GM19455 (cell line): ENCODE measurements at regions not wholly inside any gene's neighbourhood (a gene's known extent, or its start where the extent isn't known, plus 50 kb on each side); places are given as distances from the start of the nearest gene placed in this dataset.

Experiments
- ATAC-seq: cut with Tn5 transposase; IDR thresholded peaks from one replicate; pipeline ENCODE4 v1.9.1; 2021; ENCODE audit not compliant: unreplicated experiment

DNA sequence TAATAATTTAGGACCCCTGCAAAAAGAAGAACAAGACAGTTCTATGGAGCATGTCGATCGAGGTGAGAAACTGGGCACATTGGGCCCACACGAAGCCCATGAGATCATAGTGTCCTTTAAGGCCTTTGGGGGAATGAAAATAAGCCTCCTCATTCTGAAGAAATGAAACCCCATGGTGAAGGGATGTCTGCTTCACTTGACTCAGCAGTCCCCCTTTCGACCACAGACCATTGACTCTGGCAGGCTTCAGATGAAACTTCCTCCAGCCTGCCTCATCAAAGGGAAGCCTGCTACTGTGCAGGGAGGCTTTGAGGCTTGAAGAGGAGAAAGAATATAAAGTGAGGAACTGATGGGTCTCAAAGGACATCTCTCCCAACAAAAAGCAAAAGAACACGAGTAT, 144.2 kb upstream of the FBXL4 start:
- ATAC-seq, result peak; percentile 90

DNA sequence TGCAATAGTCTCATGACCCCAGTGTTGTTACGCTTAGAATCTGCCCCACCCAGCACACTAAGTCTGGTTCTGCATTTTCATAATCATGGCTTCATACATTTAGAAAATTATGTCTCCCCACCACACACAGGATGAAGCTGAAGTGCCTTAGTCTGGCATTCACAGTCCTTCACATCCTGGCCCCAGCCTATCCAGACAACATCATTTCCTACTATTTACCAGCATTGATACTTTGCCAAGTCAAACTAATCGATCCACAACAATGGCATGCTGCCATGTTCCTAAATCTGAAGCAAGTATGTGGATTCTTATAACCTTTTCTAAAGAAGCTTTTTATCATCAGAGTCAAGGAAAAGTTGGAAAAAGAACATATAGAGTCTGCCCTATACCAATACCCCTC, 132.4 kb upstream of the FBXL4 start:
- no peak for ATAC-seq

DNA sequence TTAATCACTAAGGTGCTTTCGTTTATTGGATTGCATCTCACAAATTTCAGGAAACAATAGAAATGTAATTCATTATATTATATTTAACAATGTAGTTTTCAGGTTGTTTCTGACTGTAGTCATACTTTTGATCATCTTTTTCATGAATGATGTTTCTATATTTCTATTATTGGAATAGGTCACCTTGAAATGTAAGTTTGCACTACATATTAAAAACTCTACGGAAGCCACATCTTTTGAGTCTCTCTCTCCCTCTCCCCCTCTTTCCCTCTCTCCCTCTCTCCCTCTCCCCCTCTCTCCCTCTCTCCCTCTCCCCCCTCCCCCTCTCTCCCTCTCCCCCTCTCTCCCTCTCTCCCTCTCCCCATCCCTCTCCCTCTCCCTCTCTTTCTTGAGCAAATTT, 131.3 kb upstream of the FBXL4 start:
- ATAC-seq, result no peak

GRCh38 chr6:99073223-99073622, 125.5 kb upstream of the FBXL4 start:
- ATAC-seq, result no peak

DNA sequence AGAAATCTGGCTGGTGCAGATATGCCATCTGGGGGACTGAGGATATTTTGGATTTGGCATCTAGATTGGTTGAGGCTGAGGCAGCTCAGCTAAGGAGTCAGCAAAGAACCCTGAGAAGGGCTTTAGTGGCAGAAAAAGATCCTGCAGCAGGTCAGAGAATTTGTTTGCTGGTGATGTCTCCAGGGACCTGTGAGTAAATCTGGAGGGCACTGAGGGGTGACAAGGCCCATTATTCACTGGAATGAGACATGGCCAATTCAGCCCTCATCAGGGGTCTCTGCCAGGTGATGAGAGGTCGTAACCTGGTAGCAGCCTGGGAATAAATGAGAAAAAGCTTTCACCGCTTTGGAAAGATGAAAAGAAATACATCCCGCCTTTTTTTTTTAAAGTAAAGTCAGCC, 118.3 kb upstream of the FBXL4 start:
- ATAC-seq, result no peak

DNA sequence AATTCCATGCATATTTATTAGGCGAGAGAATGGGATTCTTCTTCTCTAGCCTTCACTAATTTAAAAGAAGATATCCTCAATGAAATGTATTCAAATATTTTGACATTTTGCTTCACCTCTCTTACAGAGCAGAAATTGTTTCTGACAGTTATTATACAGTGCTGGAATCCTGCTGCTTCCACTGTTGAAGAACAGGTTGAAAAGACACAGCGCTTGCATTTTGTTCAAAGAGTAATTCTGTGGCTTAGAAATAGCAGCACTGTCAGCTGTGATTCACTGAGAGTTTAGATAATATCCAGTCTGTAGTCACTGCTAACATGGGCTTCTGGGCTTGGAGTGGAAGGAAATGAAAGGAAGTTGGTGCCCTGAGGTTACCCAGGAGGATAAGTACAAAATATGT, 117.1 kb upstream of the FBXL4 start:
- ATAC-seq, result no peak

DNA sequence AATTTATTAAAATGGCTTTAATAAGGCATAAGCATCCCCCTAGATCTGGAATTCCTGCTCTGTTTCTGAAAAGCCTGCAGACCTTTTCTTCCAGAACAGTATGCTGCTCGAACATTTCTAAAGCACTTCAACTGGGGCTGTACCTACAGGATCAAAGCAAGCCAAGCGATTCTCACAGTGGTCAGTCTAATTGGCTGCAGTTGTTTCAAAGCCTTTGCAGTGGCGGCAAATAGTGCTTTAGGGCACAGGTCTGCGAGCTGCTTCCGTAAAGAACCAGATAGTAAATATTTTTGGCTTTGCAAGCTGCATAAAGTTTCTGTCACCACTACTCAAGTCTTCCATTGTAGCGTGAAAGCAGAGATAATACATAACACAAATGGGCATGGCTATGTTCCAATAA, 88.9 kb upstream of the FBXL4 start:
- no peak for ATAC-seq

DNA sequence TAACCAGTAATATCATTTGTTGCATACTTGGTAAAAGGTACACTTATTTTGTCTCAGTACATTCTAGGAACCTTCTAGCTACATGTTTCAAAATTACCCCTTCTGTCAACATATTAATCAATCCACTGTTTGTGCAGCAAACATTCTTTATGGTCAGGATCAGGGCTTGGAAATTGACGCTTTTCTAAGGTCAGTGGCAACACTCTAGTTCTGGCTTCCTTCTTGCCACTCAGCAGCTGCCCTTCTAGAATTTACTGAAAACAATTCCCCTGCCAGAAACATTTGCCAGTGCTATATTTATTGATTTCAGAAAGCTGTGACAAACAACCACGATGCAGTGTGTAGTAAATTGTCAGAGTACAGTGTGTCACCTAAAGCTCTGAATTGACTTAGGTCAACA, 84.7 kb upstream of the FBXL4 start:
- ATAC-seq, result no peak

GRCh38 chr6:99031957-99032356, 84.2 kb upstream of the FBXL4 start:
- no peak for ATAC-seq

- ATAC-seq, result no peak
These were observed 83.2 kb upstream of the FBXL4 start for GRCh38 chr6:99030915-99031314.

DNA sequence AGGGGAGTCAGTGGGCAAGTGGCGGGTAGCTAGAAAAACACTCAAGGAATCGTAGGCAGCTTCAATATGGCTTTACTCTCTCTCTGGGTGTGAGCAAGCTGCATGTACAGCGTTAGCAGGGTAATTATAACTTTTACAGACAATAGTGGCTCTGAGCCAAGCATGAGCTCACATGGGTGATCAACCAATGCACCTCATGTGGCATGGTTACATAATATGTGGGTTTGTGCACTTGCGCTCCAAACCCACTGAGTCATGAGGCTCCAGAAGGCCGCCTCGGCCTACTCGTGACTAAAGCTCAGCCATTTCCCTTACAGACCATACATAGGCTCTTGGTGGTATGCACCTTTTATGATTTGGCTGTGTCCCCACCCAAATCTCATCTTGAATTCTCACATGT, 78.4 kb upstream of the FBXL4 start:
- no peak for ATAC-seq

DNA sequence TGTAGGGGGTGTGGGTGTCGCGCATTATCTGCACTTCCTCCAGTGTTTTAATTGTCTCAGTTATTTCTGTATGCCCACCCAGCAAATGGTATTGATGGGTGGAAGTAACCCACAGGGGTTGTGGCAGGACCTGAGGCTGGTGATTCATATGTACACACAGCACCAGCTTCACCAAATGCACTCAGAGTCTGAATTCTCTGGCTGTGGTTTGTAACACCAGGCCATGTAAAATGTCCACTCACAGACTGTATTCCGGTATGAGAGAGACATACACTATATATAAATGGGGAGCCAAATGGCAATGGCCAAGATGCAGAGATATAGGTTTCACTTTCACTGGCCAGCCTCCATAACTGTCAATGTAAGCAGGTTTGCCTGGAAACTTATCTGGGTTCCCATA, 76.3 kb upstream of the FBXL4 start:
- no peak for ATAC-seq

DNA sequence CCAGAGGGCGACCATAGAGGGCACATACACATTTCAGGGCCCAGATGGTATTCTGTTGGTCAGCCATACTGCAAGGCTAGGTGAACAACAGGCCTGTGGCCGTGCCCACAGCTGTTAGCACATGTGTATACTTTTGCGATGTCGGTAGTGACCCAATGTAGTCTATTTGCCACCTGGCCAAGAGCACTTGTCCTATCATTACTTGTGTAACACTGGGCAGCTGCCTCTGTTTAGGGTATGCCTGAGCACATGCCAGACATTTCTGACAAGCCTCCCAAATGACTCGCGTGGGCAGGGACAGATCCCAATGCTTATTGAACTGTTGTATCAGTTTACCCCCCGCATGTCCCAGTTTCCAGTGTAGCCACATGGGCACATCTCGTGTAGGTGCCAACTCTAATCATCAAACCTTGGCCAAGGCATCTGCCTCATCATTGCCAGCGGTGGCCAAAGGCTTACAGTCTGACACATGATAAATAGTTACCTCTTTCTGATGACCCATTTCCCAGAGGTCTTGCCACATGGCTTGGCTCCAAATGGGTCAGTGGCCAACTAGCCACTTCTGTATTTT, 74.4 kb upstream of the FBXL4 start:
- no peak for ATAC-seq

DNA sequence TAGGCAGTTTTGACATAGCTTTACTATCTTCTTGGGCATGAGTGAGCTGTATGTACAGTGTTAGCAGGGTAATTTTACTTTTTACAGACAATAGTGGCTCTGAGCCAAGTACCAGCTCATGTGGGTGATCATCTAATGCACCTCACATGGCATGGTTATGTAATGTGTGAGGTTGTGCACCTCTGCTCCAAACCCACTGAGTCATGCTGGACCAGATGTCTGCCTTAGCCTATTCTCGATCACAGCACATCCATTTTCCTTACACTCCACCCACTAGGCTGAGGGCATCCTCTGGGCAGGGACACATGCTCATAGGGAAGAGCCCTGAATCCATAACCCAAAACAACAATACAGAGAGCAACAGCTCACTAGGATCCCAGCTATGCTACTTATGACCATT, 71.6 kb upstream of the FBXL4 start:
- ATAC-seq, result no peak

DNA sequence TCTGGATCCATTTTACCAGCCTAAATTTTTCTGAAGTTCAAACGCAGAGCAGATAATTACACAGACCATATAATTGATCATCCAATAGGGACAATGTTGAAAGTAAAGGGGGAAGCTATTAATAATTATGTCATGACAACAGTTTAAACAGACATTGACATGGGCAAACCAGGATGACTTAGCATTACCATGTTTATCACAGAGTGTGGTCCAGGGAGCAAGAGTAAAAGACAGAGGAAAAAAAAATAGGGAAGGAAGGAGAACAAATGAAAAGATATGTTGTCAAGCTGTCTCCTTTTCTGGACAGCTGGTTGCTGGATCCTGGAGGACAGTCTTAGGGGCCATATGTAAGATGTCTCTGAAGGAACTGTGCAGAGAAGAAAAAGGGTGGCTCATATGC, 69.4 kb upstream of the FBXL4 start:
- ATAC-seq, result no peak

DNA sequence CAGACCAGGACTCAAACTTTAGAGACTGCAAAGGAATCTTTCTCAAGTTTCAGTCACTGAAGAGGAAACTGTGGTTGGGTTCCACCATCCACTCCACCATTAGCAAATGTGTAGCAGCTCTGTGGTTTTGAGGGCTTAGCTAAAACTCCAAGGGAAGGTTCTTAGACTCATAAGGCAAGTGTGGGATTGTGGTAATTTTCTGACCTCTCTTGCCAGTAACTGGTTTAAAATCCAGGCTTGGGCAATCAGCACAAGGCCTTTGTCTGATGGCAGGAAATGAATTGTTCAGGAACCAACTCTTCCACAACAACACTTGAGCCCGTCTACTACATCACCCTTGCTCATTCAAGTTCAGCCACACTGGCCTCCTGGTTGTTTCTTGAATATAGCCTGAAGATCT, 68.6 kb upstream of the FBXL4 start:
- no peak for ATAC-seq

DNA sequence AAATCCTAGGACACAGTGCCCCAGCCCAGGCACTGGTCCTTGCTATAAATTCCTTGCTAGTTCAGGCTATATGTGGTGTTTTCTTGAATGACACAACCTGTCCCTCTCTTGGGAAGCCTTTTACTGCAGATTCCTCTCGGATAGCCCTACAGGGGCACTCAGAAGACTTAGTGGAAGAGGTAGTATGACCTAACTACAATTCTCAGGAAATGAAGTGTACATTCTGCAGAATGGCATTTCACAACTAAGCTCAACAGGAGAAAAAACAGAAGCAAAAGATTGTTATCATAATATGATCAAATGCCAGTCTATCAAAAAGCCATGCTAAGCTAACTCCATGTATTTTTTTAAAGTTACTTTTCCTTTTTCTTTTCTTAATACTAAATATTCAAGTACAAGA, 66.3 kb upstream of the FBXL4 start:
- ATAC-seq, result no peak

- ATAC-seq, result no peak
These were observed 65.9 kb upstream of the FBXL4 start for GRCh38 chr6:99013661-99014060.

GRCh38 chr6:99013145-99013544, 65.4 kb upstream of the FBXL4 start:
- ATAC-seq, result no peak

GRCh38 chr6:99011151-99011550, 63.4 kb upstream of the FBXL4 start:
- no peak for ATAC-seq

DNA sequence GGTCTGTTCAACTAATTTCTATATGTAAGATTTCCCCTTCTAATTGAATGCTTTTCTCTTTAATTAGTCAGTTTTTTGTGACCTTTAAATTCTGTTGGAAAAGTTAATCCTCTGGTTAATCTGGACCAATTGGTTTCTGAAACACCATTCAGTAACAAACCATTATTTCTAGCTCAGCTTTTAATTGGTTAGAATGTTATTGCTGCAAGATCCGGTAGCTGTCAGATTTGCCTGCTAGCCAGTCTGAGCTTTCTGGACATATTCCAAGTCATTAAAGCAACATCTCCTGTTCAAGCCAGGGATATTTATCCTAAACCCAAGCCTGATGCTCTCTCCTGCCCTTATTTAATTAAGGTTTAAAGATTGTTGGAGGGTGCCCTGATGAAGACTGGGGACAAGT, 55.1 kb upstream of the FBXL4 start:
- no peak for ATAC-seq

DNA sequence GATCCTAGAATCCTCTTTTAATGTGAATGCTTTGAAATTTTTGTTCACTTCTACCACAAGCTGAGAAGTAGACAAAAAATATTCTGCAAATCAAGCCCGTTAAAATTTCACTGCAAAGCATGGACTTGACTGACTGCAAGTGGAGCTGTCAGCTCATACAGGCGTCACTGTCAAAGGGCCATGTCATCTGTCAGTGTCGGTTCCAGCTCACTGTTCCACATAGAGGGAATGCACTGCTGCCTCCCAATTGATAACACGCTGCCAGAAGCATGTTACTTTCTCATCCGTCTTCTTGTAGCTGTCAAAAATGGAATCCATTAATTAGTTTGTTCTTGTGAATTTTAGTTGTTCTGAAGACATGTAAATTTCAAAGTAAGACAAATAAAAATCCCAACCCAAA, 50.4 kb upstream of the FBXL4 start:
- ATAC-seq, result no peak
